ENCODE measurements at regions not wholly inside any gene's neighbourhood (a gene's known extent, or its start where the extent isn't known, plus 50 kb on each side); places are given as distances from the start of the nearest gene placed in this dataset.
"Not testable (repeated sequence)": the region's sequence is repeated elsewhere in the genome, so short reads cannot be mapped to it uniquely, and the experiment has no call there.

- Histone ChIP-seq H3K27ac (ENCODE audit: extremely low read depth, low read depth, low read length) (no peak overlapping the region), H3K4me1 (ENCODE audit: control insufficient read depth, insufficient read depth, low read length) (no peaks in the 10 kb centered on the region), H3K36me3 (ENCODE audit: control insufficient read depth in 2 of 2, insufficient read depth in 1 of 2, low read length in 2 of 2) (no peaks in the 10 kb centered on the region), H3K9me3 (ENCODE audit: control insufficient read depth, insufficient read depth, low read depth, low read length) (no peaks in the 10 kb centered on the region; the same call in 1 of the 2 replicates), H3K4me3 (ENCODE audit: low read depth, low read length) (no peak overlapping the region)
- no peak for TF ChIP-seq KLF16 (tag by site-specific recombination; IDR thresholded peaks at IDR 0.05)
- no peak for TF ChIP-seq SP3 (tag by site-specific recombination; IDR thresholded peaks at IDR 0.05)
- TF ChIP-seq MYNN (tag by site-specific recombination; IDR thresholded peaks at IDR 0.05; ENCODE audit: borderline replicate concordance): no peak
- TF ChIP-seq RBAK (tag by site-specific recombination; IDR thresholded peaks at IDR 0.05): no peak
- no peak for TF ChIP-seq ZNF324 (tag by site-specific recombination; IDR thresholded peaks at IDR 0.05)
- no peak for TF ChIP-seq KLF9 (tag by site-specific recombination; IDR thresholded peaks at IDR 0.05; ENCODE audit: low read depth)
- TF ChIP-seq ZNF341 (tag by site-specific recombination; IDR thresholded peaks at IDR 0.05; ENCODE audit: low read depth): no peak
- no peak for TF ChIP-seq ZNF174 (tag by site-specific recombination; IDR thresholded peaks at IDR 0.05)
- no peak for TF ChIP-seq ZNF366 (tag by site-specific recombination; conservative IDR thresholded peaks at IDR 0.05)
- ChIA-PET CTCF (no interaction called here), POLR2A (no interaction called here)
Measured at GRCh38 chrX:137882960-137883359, 317.0 kb downstream of the ZIC3 start.

- TF ChIP-seq ZNF146 (tag by site-specific recombination; IDR thresholded peaks at IDR 0.05): peak; percentile 73
- 0 out of 2 replicates have a peak, but pooled peaks have one; percentile 37 for TF ChIP-seq ZNF280D (tag by site-specific recombination; IDR thresholded peaks at IDR 0.05)
- H3K27ac ChIP-seq (ENCODE audit: extremely low read depth, low read depth, low read length); H3K4me3 ChIP-seq (ENCODE audit: low read depth, low read length); POLR2A ChIA-PET; H3K9me3 ChIP-seq (ENCODE audit: control insufficient read depth, insufficient read depth, low read depth, low read length); CTCF ChIA-PET; H3K36me3 ChIP-seq (ENCODE audit: control insufficient read depth in 2 of 2, insufficient read depth in 1 of 2, low read length in 2 of 2); H3K4me1 ChIP-seq (ENCODE audit: control insufficient read depth, insufficient read depth, low read length): not testable (repeated sequence)
Measured at GRCh38 chrX:137884813-137885212, 318.9 kb downstream of the ZIC3 start.

GRCh38 chrX:137891431-137891830 lies 325.5 kb downstream of the ZIC3 start:
- ChIA-PET CTCF (no interaction called here), POLR2A (no interaction called here)
- no peak overlapping the region for H3K4me3 ChIP-seq (ENCODE audit: low read depth, low read length)
- no peaks in the 10 kb centered on the region for H3K36me3 ChIP-seq (ENCODE audit: control insufficient read depth in 2 of 2, insufficient read depth in 1 of 2, low read length in 2 of 2)
- no peak for TF ChIP-seq ZNF501 (tag by site-specific recombination; IDR thresholded peaks at IDR 0.05)
- no peaks in the 10 kb centered on the region for H3K4me1 ChIP-seq (ENCODE audit: control insufficient read depth, insufficient read depth, low read length)
- no peaks in the 10 kb centered on the region for H3K9me3 ChIP-seq (ENCODE audit: control insufficient read depth, insufficient read depth, low read depth, low read length)
- H3K27ac ChIP-seq (ENCODE audit: extremely low read depth, low read depth, low read length): no peak overlapping the region

GRCh38 chrX:137896123-137896522 lies 330.2 kb downstream of the ZIC3 start:
- Histone ChIP-seq H3K4me3 (ENCODE audit: low read depth, low read length) (no peak overlapping the region), H3K27ac (ENCODE audit: extremely low read depth, low read depth, low read length) (no peak overlapping the region), H3K4me1 (ENCODE audit: control insufficient read depth, insufficient read depth, low read length) (no peaks in the 10 kb centered on the region), H3K36me3 (ENCODE audit: control insufficient read depth in 2 of 2, insufficient read depth in 1 of 2, low read length in 2 of 2) (no peaks in the 10 kb centered on the region), H3K9me3 (ENCODE audit: control insufficient read depth, insufficient read depth, low read depth, low read length) (no peaks in the 10 kb centered on the region)
- ChIA-PET CTCF (interaction anchor here (0.6 kb wide), 1 partner anchor 393 kb away, joined by 4 read pairs; no protein-coding TSS in a partner anchor), POLR2A (no interaction called here)
- no peak for TF ChIP-seq ZBTB1 (tag by site-specific recombination; IDR thresholded peaks at IDR 0.05)

- ChIA-PET POLR2A (no interaction called here), CTCF (no interaction called here)
- Histone ChIP-seq H3K36me3 (ENCODE audit: control insufficient read depth in 2 of 2, insufficient read depth in 1 of 2, low read length in 2 of 2) (no peaks in the 10 kb centered on the region), H3K4me3 (ENCODE audit: low read depth, low read length) (no peak overlapping the region), H3K4me1 (ENCODE audit: control insufficient read depth, insufficient read depth, low read length) (no peaks in the 10 kb centered on the region), H3K27ac (ENCODE audit: extremely low read depth, low read depth, low read length) (no peak overlapping the region), H3K9me3 (ENCODE audit: control insufficient read depth, insufficient read depth, low read depth, low read length) (no peaks in the 10 kb centered on the region)
- TF ChIP-seq ZNF596 (tag by site-specific recombination; IDR thresholded peaks at IDR 0.05) (no peak), ZNF791 (tag by site-specific recombination; IDR thresholded peaks at IDR 0.05) (no peak), FEZF1 (tag by site-specific recombination; IDR thresholded peaks at IDR 0.05) (no peak), ZNF138 (tag by site-specific recombination; IDR thresholded peaks at IDR 0.05; ENCODE audit: borderline replicate concordance) (no peak), ZNF350 (tag by site-specific recombination; IDR thresholded peaks at IDR 0.05) (no peak), MYNN (tag by site-specific recombination; IDR thresholded peaks at IDR 0.05; ENCODE audit: borderline replicate concordance) (no peak)
Measured at GRCh38 chrX:137915466-137915865, 349.5 kb downstream of the ZIC3 start.
